ENCODE measurements at regions not wholly inside any gene's neighbourhood (a gene's known extent, or its start where the extent isn't known, plus 50 kb on each side); places are given as distances from the start of the nearest gene placed in this dataset.

DNA sequence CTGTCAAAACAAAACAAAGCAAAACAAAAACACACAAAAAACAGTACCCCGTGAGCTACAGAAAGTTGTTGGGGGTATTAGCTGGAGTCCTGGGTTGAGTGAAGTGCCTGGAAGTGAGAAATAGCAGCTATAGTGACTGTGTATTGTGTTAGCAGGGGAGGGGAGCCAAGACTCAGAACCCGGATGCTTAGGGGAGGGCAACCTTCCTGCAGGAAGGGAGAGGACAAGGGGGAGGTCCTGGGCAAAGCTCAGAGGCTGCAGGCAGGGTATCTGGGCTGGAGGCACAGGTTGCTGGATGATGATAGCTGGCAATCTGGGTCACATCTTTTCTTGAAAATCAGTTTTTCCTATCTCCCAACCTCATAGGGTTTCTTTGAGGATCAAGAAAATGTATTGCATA, 75.8 kb upstream of the PARD3 start:
- H3K36me3 ChIP-seq: no peaks in the 10 kb centered on the region

DNA sequence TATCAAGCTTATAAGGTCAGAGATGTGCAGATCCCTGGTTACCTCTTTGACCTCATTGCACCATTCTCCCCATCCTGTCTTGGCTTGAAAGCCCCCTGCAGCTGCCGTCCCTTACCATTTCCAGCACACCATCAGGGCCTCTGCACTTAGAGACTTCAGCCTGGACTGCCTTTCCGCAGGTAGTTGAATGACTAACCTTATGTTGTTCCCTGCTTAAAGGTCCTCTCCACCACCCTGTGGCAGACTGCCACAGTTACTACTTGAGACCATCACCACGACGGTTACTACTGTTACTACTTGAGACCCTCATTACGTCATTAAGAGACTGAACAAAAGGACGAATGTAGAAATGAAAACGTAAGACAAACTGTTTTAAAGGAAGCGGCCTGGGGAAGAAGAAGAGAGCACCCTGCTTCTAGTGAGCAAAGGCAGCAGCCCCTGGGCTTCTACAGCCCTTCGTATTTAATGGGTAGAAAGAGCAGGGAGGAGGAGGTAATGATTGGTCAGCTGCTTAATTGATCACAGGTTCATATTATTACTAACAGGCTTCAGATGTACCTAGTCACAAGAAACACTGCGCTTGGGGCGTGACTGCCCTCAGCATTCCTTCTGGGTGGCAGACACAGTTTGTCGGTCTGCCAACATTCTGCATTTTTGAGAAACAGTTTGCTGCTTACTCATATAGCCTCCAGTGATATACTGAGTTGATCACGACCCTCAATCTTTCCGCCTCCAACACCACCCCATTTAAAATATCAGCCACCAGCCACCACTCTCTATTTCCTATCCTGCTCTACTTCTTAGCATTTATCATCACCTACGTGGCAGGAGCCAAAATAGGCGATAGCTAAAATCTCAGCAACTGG, 74.1 kb upstream of the PARD3 start:
- TF ChIP-seq CTCF (IDR thresholded peaks at IDR 0.05 in 4 of 5, conservative IDR thresholded peaks at IDR 0.05 in 1 of 5): no peak
- TF ChIP-seq POLR2A (IDR thresholded peaks at IDR 0.05): no peak
- Histone ChIP-seq H3K4me1 (no peaks in the 10 kb centered on the region), H3K36me3 (no peaks in the 10 kb centered on the region), H3K9me3 (no peaks in the 10 kb centered on the region), H3K4me3 (no peak overlapping the region), H3K27ac (no peak overlapping the region), H3K27me3 (no peaks in the 10 kb centered on the region)
- ATAC-seq (no peak), DNase-seq (no peak)
- intact Hi-C loops (cut with DNase I; ENCODE audit: low total_unique reads): no loop called here
- in situ Hi-C loops (cut with MboI; ENCODE audit: low sequenced_read_pairs in 4 of 4): no loop called here

More for the DNA sequence above, 75.8 kb upstream of the PARD3 start:
- no peak for DNase-seq
- Histone ChIP-seq H3K9me3 (no peaks in the 10 kb centered on the region), H3K4me1 (no peaks in the 10 kb centered on the region), H3K27ac (no peak overlapping the region), H3K27me3 (no peaks in the 10 kb centered on the region), H3K4me3 (no peak overlapping the region)
- intact Hi-C loops (cut with DNase I; ENCODE audit: low total_unique reads): no loop called here
- ATAC-seq: no peak
- in situ Hi-C loops (cut with MboI; ENCODE audit: low sequenced_read_pairs in 4 of 4): no loop called here
- TF ChIP-seq CTCF (IDR thresholded peaks at IDR 0.05 in 4 of 5, conservative IDR thresholded peaks at IDR 0.05 in 1 of 5) (no peak), POLR2A (IDR thresholded peaks at IDR 0.05) (no peak)

DNA sequence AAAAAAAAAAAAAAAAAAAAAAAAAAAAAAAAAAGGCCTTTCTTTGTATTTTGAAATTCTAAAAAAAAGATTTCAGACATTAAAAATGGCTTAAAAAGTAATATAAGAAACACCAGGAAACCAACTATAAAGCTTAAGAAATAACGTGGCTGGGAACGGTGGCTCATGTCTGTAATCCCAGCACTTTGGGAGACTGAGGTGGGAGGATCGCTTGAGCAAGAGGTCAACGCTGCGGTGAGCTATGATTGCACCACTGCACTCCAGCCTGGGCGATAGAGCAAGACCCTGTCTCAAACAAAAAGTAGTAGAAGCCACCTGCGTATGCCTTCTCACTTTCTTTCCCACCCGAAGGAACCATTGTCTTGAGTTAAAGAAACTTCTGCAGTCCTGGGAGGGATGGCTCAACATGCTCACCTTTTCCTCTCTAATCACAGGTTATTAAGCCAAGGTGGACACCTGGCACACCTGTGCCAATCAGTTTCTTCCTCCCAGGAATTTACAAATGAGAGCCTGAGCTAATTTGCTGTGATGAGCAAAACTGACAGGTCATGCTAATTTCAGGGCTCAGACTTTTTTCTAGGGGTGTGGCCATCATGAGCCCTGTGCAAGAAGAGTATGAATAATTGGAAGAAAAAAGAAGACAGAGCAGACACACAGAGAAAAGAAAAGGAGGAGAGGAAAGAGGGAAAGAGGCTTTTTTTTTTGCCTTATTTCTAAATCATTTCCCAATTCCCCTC, 72.0 kb upstream of the PARD3 start:
- ATAC-seq: no peak

DNA sequence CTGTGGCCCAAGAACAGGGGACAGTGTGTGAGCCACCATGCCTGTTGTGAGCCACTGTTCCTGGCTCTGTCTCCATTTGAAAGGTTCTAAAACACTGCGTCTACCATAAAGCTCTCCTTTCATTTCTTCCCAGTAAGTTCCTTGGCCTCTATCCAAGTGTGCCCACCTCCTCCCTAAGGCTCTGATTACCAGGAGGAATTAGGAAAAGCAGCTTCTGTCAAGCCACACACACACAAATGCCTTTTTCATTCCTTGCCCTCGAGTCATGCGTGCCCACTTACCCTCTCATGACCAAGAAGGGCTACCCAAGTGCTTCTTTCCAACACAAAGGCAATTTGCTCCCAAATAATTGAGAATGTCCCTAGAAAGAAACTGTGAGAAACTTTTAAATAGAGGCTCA, 70.8 kb upstream of the PARD3 start:
- in situ Hi-C loops (cut with MboI; ENCODE audit: low sequenced_read_pairs in 4 of 4): no loop called here
- no peaks in the 10 kb centered on the region for H3K9me3 ChIP-seq
- no peaks in the 10 kb centered on the region for H3K36me3 ChIP-seq
- H3K4me1 ChIP-seq: no peaks in the 10 kb centered on the region
- H3K27ac ChIP-seq: no peak overlapping the region
- intact Hi-C loops (cut with DNase I; ENCODE audit: low total_unique reads): no loop called here
- H3K27me3 ChIP-seq: no peaks in the 10 kb centered on the region
- ATAC-seq (no peak), DNase-seq (no peak)
- H3K4me3 ChIP-seq: no peak overlapping the region
- TF ChIP-seq CTCF (IDR thresholded peaks at IDR 0.05 in 4 of 5, conservative IDR thresholded peaks at IDR 0.05 in 1 of 5) (no peak), POLR2A (IDR thresholded peaks at IDR 0.05) (no peak)

More for the DNA sequence above, 72.0 kb upstream of the PARD3 start:
- DNase-seq: no peak
- Histone ChIP-seq H3K36me3 (no peaks in the 10 kb centered on the region), H3K4me3 (no peak overlapping the region), H3K4me1 (no peaks in the 10 kb centered on the region), H3K27ac (no peak overlapping the region), H3K9me3 (no peaks in the 10 kb centered on the region), H3K27me3 (no peaks in the 10 kb centered on the region)
- intact Hi-C loops (cut with DNase I; ENCODE audit: low total_unique reads) (no loop called here), in situ Hi-C loops (cut with MboI; ENCODE audit: low sequenced_read_pairs in 4 of 4) (no loop called here)
- TF ChIP-seq POLR2A (IDR thresholded peaks at IDR 0.05) (no peak), CTCF (IDR thresholded peaks at IDR 0.05 in 4 of 5, conservative IDR thresholded peaks at IDR 0.05 in 1 of 5) (no peak)
